ENCODE measurements at regions not wholly inside any gene's neighbourhood (a gene's known extent, or its start where the extent isn't known, plus 50 kb on each side); places are given as distances from the start of the nearest gene placed in this dataset.

DNA sequence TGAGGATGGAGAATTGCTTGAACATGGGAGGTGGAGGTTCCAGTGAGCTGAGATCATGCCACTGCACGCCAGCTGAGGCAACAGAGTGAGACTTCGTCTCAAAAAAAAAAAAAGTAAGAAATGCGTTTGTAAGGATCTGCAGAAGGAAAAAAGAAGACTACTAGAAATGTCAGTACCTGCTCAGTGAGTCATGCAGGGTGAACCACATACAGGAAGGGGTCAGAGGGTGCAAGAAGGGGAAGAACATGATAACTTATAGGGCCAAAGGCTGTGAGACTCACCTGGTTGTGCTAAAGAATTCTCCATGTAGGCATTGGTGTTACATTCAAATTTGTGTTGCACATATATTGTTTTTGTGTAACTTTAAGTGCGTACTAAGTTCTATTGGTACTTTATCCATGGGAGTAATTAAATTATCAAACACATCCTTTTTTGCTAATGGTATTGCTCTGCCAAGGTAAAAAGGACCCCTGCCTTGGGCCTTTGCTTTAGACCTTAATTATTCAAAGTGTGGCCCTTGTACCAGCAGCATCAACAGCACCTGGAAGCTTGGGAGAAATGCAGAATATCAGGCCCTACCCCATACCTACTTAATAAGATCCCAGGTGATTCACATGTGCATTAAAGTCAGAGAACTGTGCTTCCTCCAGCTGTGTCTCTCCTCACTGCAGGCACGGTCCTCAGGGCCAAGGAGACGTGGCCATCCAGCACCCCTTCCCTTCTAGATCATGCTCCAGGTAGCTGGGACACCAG lies 96.4 kb upstream of the PPP2R5A start:
- TF ChIP-seq CREB1 (IDR thresholded peaks at IDR 0.05; ENCODE audit: low read depth) (no peak), YY1 (IDR thresholded peaks at IDR 0.05; ENCODE audit: low read depth) (no peak)
- TF ChIP-seq, protein P1, sequence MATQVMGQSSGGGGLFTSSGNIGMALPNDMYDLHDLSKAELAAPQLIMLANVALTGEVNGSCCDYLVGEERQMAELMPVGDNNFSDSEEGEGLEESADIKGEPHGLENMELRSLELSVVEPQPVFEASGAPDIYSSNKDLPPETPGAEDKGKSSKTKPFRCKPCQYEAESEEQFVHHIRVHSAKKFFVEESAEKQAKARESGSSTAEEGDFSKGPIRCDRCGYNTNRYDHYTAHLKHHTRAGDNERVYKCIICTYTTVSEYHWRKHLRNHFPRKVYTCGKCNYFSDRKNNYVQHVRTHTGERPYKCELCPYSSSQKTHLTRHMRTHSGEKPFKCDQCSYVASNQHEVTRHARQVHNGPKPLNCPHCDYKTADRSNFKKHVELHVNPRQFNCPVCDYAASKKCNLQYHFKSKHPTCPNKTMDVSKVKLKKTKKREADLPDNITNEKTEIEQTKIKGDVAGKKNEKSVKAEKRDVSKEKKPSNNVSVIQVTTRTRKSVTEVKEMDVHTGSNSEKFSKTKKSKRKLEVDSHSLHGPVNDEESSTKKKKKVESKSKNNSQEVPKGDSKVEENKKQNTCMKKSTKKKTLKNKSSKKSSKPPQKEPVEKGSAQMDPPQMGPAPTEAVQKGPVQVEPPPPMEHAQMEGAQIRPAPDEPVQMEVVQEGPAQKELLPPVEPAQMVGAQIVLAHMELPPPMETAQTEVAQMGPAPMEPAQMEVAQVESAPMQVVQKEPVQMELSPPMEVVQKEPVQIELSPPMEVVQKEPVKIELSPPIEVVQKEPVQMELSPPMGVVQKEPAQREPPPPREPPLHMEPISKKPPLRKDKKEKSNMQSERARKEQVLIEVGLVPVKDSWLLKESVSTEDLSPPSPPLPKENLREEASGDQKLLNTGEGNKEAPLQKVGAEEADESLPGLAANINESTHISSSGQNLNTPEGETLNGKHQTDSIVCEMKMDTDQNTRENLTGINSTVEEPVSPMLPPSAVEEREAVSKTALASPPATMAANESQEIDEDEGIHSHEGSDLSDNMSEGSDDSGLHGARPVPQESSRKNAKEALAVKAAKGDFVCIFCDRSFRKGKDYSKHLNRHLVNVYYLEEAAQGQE (IDR thresholded peaks at IDR 0.05; ENCODE audit: low read depth) = no peak
